HFF-Myc (cell line): ENCODE measurements at regions not wholly inside any gene's neighbourhood (a gene's known extent, or its start where the extent isn't known, plus 50 kb on each side); places are given as distances from the start of the nearest gene placed in this dataset.

Source experiments
- DNase-seq: peaks from one replicate; pipeline ENCODE4 v3.0.0-alpha.2; 2011; ENCODE audit warnings: low read depth; ENCODE audit errors: extremely low read depth
- H3K4me3 ChIP-seq: replicated peaks from 2 replicates; pipeline ENCODE4 v1.5.1; 2011; ENCODE audit warnings: low read depth, mild to moderate bottlenecking, control low read depth, low read length
- CTCF ChIP-seq: IDR thresholded peaks from 2 replicates; pipeline ENCODE4 v1.5.1; 2012; ENCODE audit warnings: mild to moderate bottlenecking, low read depth, low read length, control low read depth; ENCODE audit errors: missing control alignments

DNA sequence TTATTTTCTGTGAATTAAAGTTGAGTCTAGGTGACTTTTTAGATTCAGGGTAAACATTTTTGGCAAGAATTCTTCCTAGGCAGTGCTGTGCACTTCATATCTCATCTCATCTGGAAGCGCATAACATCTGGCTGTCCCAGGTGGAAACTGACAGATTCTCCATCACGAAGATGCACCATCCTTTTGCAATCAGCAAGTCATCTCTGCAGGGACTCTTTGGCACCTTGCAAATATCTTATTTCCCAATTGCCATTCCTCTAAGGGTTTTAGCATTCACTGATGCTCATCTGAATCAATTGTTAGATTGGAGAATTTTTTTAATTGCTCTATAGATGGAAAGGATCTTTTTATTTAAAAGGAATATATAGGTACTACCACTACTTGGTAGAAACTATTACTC, 282.7 kb upstream of the ATP10A start:
- no peak for TF ChIP-seq CTCF
- no peak for DNase-seq

GRCh38 chr15:26144836-26145235, 281.7 kb upstream of the ATP10A start:
- TF ChIP-seq CTCF: no peak
- no peak for DNase-seq
- no peak overlapping the region for H3K4me3 ChIP-seq

More for the DNA sequence above, 282.7 kb upstream of the ATP10A start:
- no peak overlapping the region for H3K4me3 ChIP-seq

- no peak overlapping the region for H3K4me3 ChIP-seq
These were observed 280.1 kb upstream of the ATP10A start for GRCh38 chr15:26143221-26143620.

GRCh38 chr15:26134812-26135211, 271.7 kb upstream of the ATP10A start:
- TF ChIP-seq CTCF: no peak
- DNase-seq: no peak
- no peak overlapping the region for H3K4me3 ChIP-seq

More at GRCh38 chr15:26143221-26143620, 280.1 kb upstream of the ATP10A start:
- no peak for TF ChIP-seq CTCF
- no peak for DNase-seq

- TF ChIP-seq CTCF: no peak
- DNase-seq: no peak
- no peak overlapping the region for H3K4me3 ChIP-seq
These were observed 271.0 kb upstream of the ATP10A start for GRCh38 chr15:26134152-26134551.

DNA sequence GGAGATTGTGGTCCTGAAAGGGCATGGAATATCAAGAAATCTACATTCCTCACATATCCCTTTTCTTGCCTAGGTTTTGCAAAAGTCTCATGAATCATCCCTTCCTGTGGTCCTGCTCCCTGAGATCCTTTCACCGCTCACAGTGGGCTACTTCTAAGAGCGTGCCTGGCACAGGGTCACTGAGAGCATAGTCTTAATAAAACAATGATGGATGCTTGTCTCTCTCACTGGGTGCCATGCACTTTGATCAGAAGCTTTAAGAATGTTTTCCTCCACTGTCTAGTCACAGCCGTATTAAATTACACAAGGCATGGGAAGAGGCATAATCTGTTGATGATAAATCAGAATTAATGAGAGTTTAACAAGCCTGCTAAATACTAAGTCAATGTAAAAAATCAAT, 269.7 kb upstream of the ATP10A start:
- DNase-seq: no peak
- no peak for TF ChIP-seq CTCF
- no peak overlapping the region for H3K4me3 ChIP-seq

GRCh38 chr15:26129852-26130251, 266.7 kb upstream of the ATP10A start:
- H3K4me3 ChIP-seq: no peak overlapping the region
- no peak for TF ChIP-seq CTCF
- DNase-seq: no peak
